CD4-positive, alpha-beta memory T cell (primary cell): ENCODE measurements at regions not wholly inside any gene's neighbourhood (a gene's known extent, or its start where the extent isn't known, plus 50 kb on each side); places are given as distances from the start of the nearest gene placed in this dataset.

Experiments
- CTCF ChIA-PET: fragments of 350-600 bp; sonication (Branson Sonifier 250); formaldehyde crosslinking; loops from one replicate; lab custom pipeline; 2021; ENCODE audit warnings: inconsistent platforms; ENCODE audit not compliant: partially characterized antibody; lab: Charles Lee
- POLR2A ChIA-PET: fragments of 350-600 bp; sonication (Branson Sonifier 250); formaldehyde crosslinking; loops from one replicate; lab custom pipeline; 2021; ENCODE audit not compliant: partially characterized antibody; lab: Charles Lee
- DNase-seq, 5 donors: peaks; one replicate each; pipeline versions ENCODE4 v3.0.0 to v3.0.0-alpha.2; 2020 to 2022; ENCODE audit warnings: mixed read lengths in 1 of 5
- H3K27ac ChIP-seq: one replicate; pipeline ENCODE4 v1.7.0; 2013; ENCODE audit warnings: low read depth, low read length
- H3K27me3 ChIP-seq: 2 replicates; pipeline ENCODE4 v1.7.0; 2013; ENCODE audit warnings: mild to moderate bottlenecking, low read length, moderate library complexity; ENCODE audit not compliant: insufficient read depth
- H3K36me3 ChIP-seq: 2 replicates; pipeline ENCODE4 v1.7.0; 2013; ENCODE audit warnings: mild to moderate bottlenecking, low read length, moderate library complexity; ENCODE audit not compliant: insufficient read depth
- H3K4me1 ChIP-seq: 2 replicates; pipeline ENCODE4 v1.7.0; 2013; ENCODE audit warnings: mild to moderate bottlenecking, low read length, moderate library complexity; ENCODE audit not compliant: insufficient read depth
- H3K4me3 ChIP-seq, 2 donors: one replicate each; pipeline ENCODE4 v1.7.0; 2013; ENCODE audit warnings: low read length in 2 of 2, mild to moderate bottlenecking in 1 of 2
- H3K9me3 ChIP-seq, 2 donors: one replicate each; pipeline ENCODE4 v1.7.0; 2013; ENCODE audit warnings: low read length in 2 of 2, control low read depth in 1 of 2; ENCODE audit not compliant: control insufficient read depth in 1 of 2
- H3K27ac Mint-ChIP-seq, 7 donors: one replicate each; pipeline ENCODE4 v1.8.0; 2020 to 2021; ENCODE audit warnings: mixed read lengths in 7 of 7, mild to moderate bottlenecking in 6 of 7, inconsistent platforms in 3 of 7, moderate library complexity in 3 of 7
- H3K27me3 Mint-ChIP-seq, 2 donors: one replicate each; pipeline ENCODE4 v1.8.0; 2020 to 2021; ENCODE audit warnings: mixed read lengths in 2 of 2
- H3K36me3 Mint-ChIP-seq, 2 donors: one replicate each; pipeline ENCODE4 v1.8.0; 2020 to 2021; ENCODE audit warnings: mixed read lengths in 2 of 2, inconsistent platforms in 1 of 2, mild to moderate bottlenecking in 1 of 2
- H3K4me1 Mint-ChIP-seq, 4 donors: one replicate each; pipeline ENCODE4 v1.8.0; 2020 to 2021; ENCODE audit warnings: mixed read lengths in 4 of 4, mild to moderate bottlenecking in 1 of 4
- H3K4me3 Mint-ChIP-seq, 8 donors: one replicate each; pipeline ENCODE4 v1.8.0; 2020 to 2021; ENCODE audit warnings: mixed read lengths in 8 of 8, mild to moderate bottlenecking in 7 of 8, moderate library complexity in 6 of 8, inconsistent platforms in 3 of 8
- H3K9me3 Mint-ChIP-seq, 8 donors: one replicate each; pipeline ENCODE4 v1.8.0; 2020 to 2021; ENCODE audit warnings: mixed read lengths in 8 of 8, mild to moderate bottlenecking in 5 of 8, inconsistent platforms in 3 of 8, moderate library complexity in 1 of 8
- intact Hi-C: fragments of 100-400 bp; cut with micrococcal nuclease; formaldehyde crosslinking; loops from one replicate; pipeline ENCODE4 v1.15.1; 2023

GRCh38 chr2:122627388-122627787 is 871.9 kb downstream of the TSN start:
- DNase-seq, result no peak
- Mint-ChIP-seq H3K9me3 (peaks cover 0 to 21% (median 8%) of the 10 kb centered on the region in 8 donors), H3K27me3 (no peaks in the 10 kb centered on the region), H3K4me3 (no peak overlapping the region), H3K4me1 (no peaks in the 10 kb centered on the region), H3K36me3 (no peaks in the 10 kb centered on the region), H3K27ac (peak overlapping the region in 1 of 7 donors; percentile 77)
- H3K27me3 ChIP-seq, result no peaks in the 10 kb centered on the region
- CTCF ChIA-PET, result no interaction called here
- H3K4me1 ChIP-seq, result no peaks in the 10 kb centered on the region
- no peaks in the 10 kb centered on the region for H3K36me3 ChIP-seq
- POLR2A ChIA-PET, result no interaction called here
- intact Hi-C loops, result no loop called here
- no peaks in the 10 kb centered on the region for H3K9me3 ChIP-seq
- no peak overlapping the region for H3K4me3 ChIP-seq
- no peak overlapping the region for H3K27ac ChIP-seq

GRCh38 chr2:122634256-122634655 is 878.8 kb downstream of the TSN start:
- CTCF ChIA-PET, result no interaction called here
- H3K27ac ChIP-seq, result no peak overlapping the region
- Mint-ChIP-seq H3K27me3 (no peaks in the 10 kb centered on the region), H3K36me3 (no peaks in the 10 kb centered on the region), H3K4me1 (no peaks in the 10 kb centered on the region), H3K4me3 (no peak overlapping the region), H3K27ac (no peak overlapping the region), H3K9me3 (peaks cover 2 to 13% (median 6%) of the 10 kb centered on the region in 8 donors)
- H3K4me3 ChIP-seq, result no peak overlapping the region
- no peaks in the 10 kb centered on the region for H3K9me3 ChIP-seq
- DNase-seq, result no peak
- intact Hi-C loops, result no loop called here
- H3K27me3 ChIP-seq, result no peaks in the 10 kb centered on the region
- POLR2A ChIA-PET, result no interaction called here
- H3K4me1 ChIP-seq, result no peaks in the 10 kb centered on the region
- no peaks in the 10 kb centered on the region for H3K36me3 ChIP-seq

- H3K4me3 ChIP-seq, result no peak overlapping the region
- no peaks in the 10 kb centered on the region for H3K27me3 ChIP-seq
- CTCF ChIA-PET, result no interaction called here
- intact Hi-C loops, result no loop called here
- POLR2A ChIA-PET, result no interaction called here
- no peak for DNase-seq
- H3K4me1 Mint-ChIP-seq, result no peaks in the 10 kb centered on the region
- no peaks in the 10 kb centered on the region for H3K4me1 ChIP-seq
- H3K4me3 Mint-ChIP-seq, result no peak overlapping the region
- no peak overlapping the region for H3K27ac ChIP-seq
- no peaks in the 10 kb centered on the region for H3K36me3 ChIP-seq
- H3K36me3 Mint-ChIP-seq, result no peaks in the 10 kb centered on the region
- H3K9me3 Mint-ChIP-seq, result peaks cover 2 to 17% (median 7%) of the 10 kb centered on the region in 8 donors
- no peak overlapping the region for H3K27ac Mint-ChIP-seq
- no peaks in the 10 kb centered on the region for H3K9me3 ChIP-seq
- H3K27me3 Mint-ChIP-seq, result no peaks in the 10 kb centered on the region
These were observed 879.5 kb downstream of the TSN start for GRCh38 chr2:122634920-122635319.

- Mint-ChIP-seq H3K27ac (no peak overlapping the region), H3K36me3 (no peaks in the 10 kb centered on the region), H3K4me1 (no peaks in the 10 kb centered on the region), H3K27me3 (no peaks in the 10 kb centered on the region), H3K9me3 (peaks cover 2 to 22% (median 7%) of the 10 kb centered on the region in 8 donors), H3K4me3 (no peak overlapping the region)
- no peaks in the 10 kb centered on the region for H3K27me3 ChIP-seq
- no peak overlapping the region for H3K27ac ChIP-seq
- H3K4me1 ChIP-seq, result no peaks in the 10 kb centered on the region
- H3K36me3 ChIP-seq, result no peaks in the 10 kb centered on the region
- no peak overlapping the region for H3K4me3 ChIP-seq
- ChIA-PET CTCF (no interaction called here), POLR2A (no interaction called here)
- intact Hi-C loops, result no loop called here
- H3K9me3 ChIP-seq, result no peaks in the 10 kb centered on the region
- DNase-seq, result no peak
These were observed 880.2 kb downstream of the TSN start for GRCh38 chr2:122635686-122636085.

GRCh38 chr2:122636097-122636496 is 880.6 kb downstream of the TSN start:
- no peaks in the 10 kb centered on the region for H3K27me3 Mint-ChIP-seq
- ChIA-PET CTCF (no interaction called here), POLR2A (no interaction called here)
- H3K36me3 ChIP-seq, result no peaks in the 10 kb centered on the region
- no peak overlapping the region for H3K27ac ChIP-seq
- no peaks in the 10 kb centered on the region for H3K4me1 ChIP-seq
- H3K4me1 Mint-ChIP-seq, result no peaks in the 10 kb centered on the region
- intact Hi-C loops, result no loop called here
- no peak overlapping the region for H3K4me3 ChIP-seq
- no peak overlapping the region for H3K4me3 Mint-ChIP-seq
- H3K9me3 Mint-ChIP-seq, result peaks cover 0 to 26% (median 6%) of the 10 kb centered on the region in 8 donors
- DNase-seq, result no peak
- no peak overlapping the region for H3K27ac Mint-ChIP-seq
- H3K9me3 ChIP-seq, result no peaks in the 10 kb centered on the region
- no peaks in the 10 kb centered on the region for H3K27me3 ChIP-seq
- H3K36me3 Mint-ChIP-seq, result no peaks in the 10 kb centered on the region

GRCh38 chr2:122639176-122639575 is 883.7 kb downstream of the TSN start:
- Histone ChIP-seq H3K4me1 (no peaks in the 10 kb centered on the region), H3K36me3 (no peaks in the 10 kb centered on the region), H3K27ac (no peak overlapping the region), H3K27me3 (no peaks in the 10 kb centered on the region), H3K4me3 (no peak overlapping the region), H3K9me3 (no peaks in the 10 kb centered on the region)
- Mint-ChIP-seq H3K4me3 (no peak overlapping the region), H3K9me3 (peaks cover 1 to 30% (median 4%) of the 10 kb centered on the region in 8 donors), H3K36me3 (no peaks in the 10 kb centered on the region), H3K27ac (no peak overlapping the region), H3K27me3 (no peaks in the 10 kb centered on the region), H3K4me1 (no peaks in the 10 kb centered on the region)
- no peak for DNase-seq
- ChIA-PET POLR2A (no interaction called here), CTCF (no interaction called here)
- intact Hi-C loops, result no loop called here

- H3K4me3 Mint-ChIP-seq, result no peak overlapping the region
- no peak overlapping the region for H3K27ac ChIP-seq
- H3K9me3 Mint-ChIP-seq, result peaks cover 0 to 30% (median 4%) of the 10 kb centered on the region in 8 donors
- H3K27ac Mint-ChIP-seq, result no peak overlapping the region
- H3K4me1 ChIP-seq, result no peaks in the 10 kb centered on the region
- no peak for DNase-seq
- H3K4me3 ChIP-seq, result no peak overlapping the region
- no peaks in the 10 kb centered on the region for H3K36me3 Mint-ChIP-seq
- POLR2A ChIA-PET, result no interaction called here
- H3K4me1 Mint-ChIP-seq, result no peaks in the 10 kb centered on the region
- intact Hi-C loops, result no loop called here
- no peaks in the 10 kb centered on the region for H3K36me3 ChIP-seq
- H3K27me3 Mint-ChIP-seq, result no peaks in the 10 kb centered on the region
- no peaks in the 10 kb centered on the region for H3K27me3 ChIP-seq
- no peaks in the 10 kb centered on the region for H3K9me3 ChIP-seq
- CTCF ChIA-PET, result no interaction called here
These were observed 884.3 kb downstream of the TSN start for GRCh38 chr2:122639711-122640110.

- Mint-ChIP-seq H3K4me1 (no peaks in the 10 kb centered on the region), H3K27ac (no peak overlapping the region), H3K4me3 (no peak overlapping the region), H3K27me3 (no peaks in the 10 kb centered on the region), H3K36me3 (no peaks in the 10 kb centered on the region), H3K9me3 (peaks cover 0 to 26% (median 2%) of the 10 kb centered on the region in 8 donors)
- Histone ChIP-seq H3K4me1 (no peaks in the 10 kb centered on the region), H3K27me3 (no peaks in the 10 kb centered on the region), H3K36me3 (no peaks in the 10 kb centered on the region), H3K4me3 (no peak overlapping the region), H3K27ac (no peak overlapping the region), H3K9me3 (no peaks in the 10 kb centered on the region)
- ChIA-PET CTCF (no interaction called here), POLR2A (no interaction called here)
- intact Hi-C loops, result no loop called here
- DNase-seq, result no peak
These were observed 888.4 kb downstream of the TSN start for GRCh38 chr2:122643725-122644329.
